H9 (cell line): ENCODE measurements at regions not wholly inside any gene's neighbourhood (a gene's known extent, or its start where the extent isn't known, plus 50 kb on each side); places are given as distances from the start of the nearest gene placed in this dataset.

Experiments used
- DNase-seq: peaks from one replicate; pipeline ENCODE4 v3.0.0-alpha.2; 2017
- H2AFZ ChIP-seq: one replicate; pipeline ENCODE4 v1.6.1; 2013; ENCODE audit warnings: mild to moderate bottlenecking, low read length, control low read depth, moderate library complexity
- H2AK5ac ChIP-seq: 2 replicates; pipeline ENCODE4 v1.6.1; 2013; ENCODE audit warnings: low read length, control low read depth, mixed read lengths; ENCODE audit not compliant: insufficient read length
- H2BK120ac ChIP-seq: one replicate; pipeline ENCODE4 v1.6.1; 2013; ENCODE audit warnings: low read depth, mild to moderate bottlenecking, low read length, control low read depth, inconsistent platforms; ENCODE audit not compliant: poor library complexity, severe bottlenecking
- H2BK12ac ChIP-seq: 2 replicates; pipeline ENCODE4 v1.6.1; 2013; ENCODE audit warnings: low read length, control low read depth, mixed read lengths, low read depth; ENCODE audit not compliant: insufficient read length
- H2BK15ac ChIP-seq: 2 replicates; pipeline ENCODE4 v1.6.1; 2013; ENCODE audit warnings: low read depth, low read length, control low read depth
- H2BK20ac ChIP-seq: one replicate; pipeline ENCODE4 v1.6.1; 2013; ENCODE audit warnings: low read depth, mild to moderate bottlenecking, low read length, control low read depth, inconsistent platforms; ENCODE audit not compliant: poor library complexity, severe bottlenecking
- H2BK5ac ChIP-seq: 2 replicates; pipeline ENCODE4 v1.6.1; 2013; ENCODE audit warnings: low read length, control low read depth, mixed read lengths; ENCODE audit not compliant: insufficient read length
- H3K14ac ChIP-seq: 2 replicates; pipeline ENCODE4 v1.6.1; 2013; ENCODE audit warnings: low read length, control low read depth; ENCODE audit not compliant: insufficient read depth
- H3K18ac ChIP-seq: 2 replicates; pipeline ENCODE4 v1.6.1; 2013; ENCODE audit warnings: low read depth, mild to moderate bottlenecking, mixed read lengths, low read length, control low read depth; ENCODE audit not compliant: insufficient read length
- H3K23ac ChIP-seq: 2 replicates; pipeline ENCODE4 v1.6.1; 2013; ENCODE audit warnings: low read length, control low read depth, mixed read lengths, low read depth; ENCODE audit not compliant: insufficient read length
- H3K23me2 ChIP-seq: 2 replicates; pipeline ENCODE4 v1.6.1; 2013; ENCODE audit warnings: low read depth, mild to moderate bottlenecking, mixed read lengths, low read length, control low read depth; ENCODE audit not compliant: insufficient read length, poor library complexity, severe bottlenecking
- H3K27ac ChIP-seq: 2 replicates; pipeline ENCODE4 v1.5.1; 2013; ENCODE audit warnings: low read length, control low read depth, mixed read lengths, low read depth; ENCODE audit not compliant: insufficient read length
- H3K27me3 ChIP-seq: 2 replicates; pipeline ENCODE4 v1.6.1; 2013; ENCODE audit warnings: low read length, control low read depth, inconsistent platforms; ENCODE audit not compliant: insufficient read depth
- H3K4ac ChIP-seq: 2 replicates; pipeline ENCODE4 v1.6.1; 2013; ENCODE audit warnings: low read depth, mild to moderate bottlenecking, control low read depth, inconsistent platforms, low read length, moderate library complexity
- H3K4me1 ChIP-seq: 2 replicates; pipeline ENCODE4 v1.6.1; 2013; ENCODE audit warnings: low read length, control low read depth, inconsistent platforms; ENCODE audit not compliant: insufficient read depth
- H3K4me2 ChIP-seq: 2 replicates; pipeline ENCODE4 v1.6.1; 2013; ENCODE audit warnings: low read length, control low read depth, mixed read lengths; ENCODE audit not compliant: insufficient read length, insufficient read depth
- H3K56ac ChIP-seq: 2 replicates; pipeline ENCODE4 v1.6.1; 2013; ENCODE audit warnings: low read depth, mild to moderate bottlenecking, mixed read lengths, low read length, control low read depth; ENCODE audit not compliant: insufficient read length
- H3K79me1 ChIP-seq: 2 replicates; pipeline ENCODE4 v1.6.1; 2013; ENCODE audit warnings: low read depth, mild to moderate bottlenecking, moderate library complexity, low read length, control low read depth, inconsistent platforms; ENCODE audit not compliant: insufficient read depth, poor library complexity, severe bottlenecking
- H3K79me2 ChIP-seq: 2 replicates; pipeline ENCODE4 v1.6.1; 2013; ENCODE audit warnings: low read length, control low read depth, inconsistent platforms; ENCODE audit not compliant: insufficient read depth
- H3K9ac ChIP-seq: 2 replicates; pipeline ENCODE4 v1.6.1; 2013; ENCODE audit warnings: low read length, control low read depth, mixed read lengths; ENCODE audit not compliant: insufficient read length; ENCODE audit errors: extremely low read depth
- H3K9me3 ChIP-seq: one replicate; pipeline ENCODE4 v1.6.1; 2013; ENCODE audit warnings: low read depth, low read length, inconsistent platforms; ENCODE audit not compliant: control insufficient read depth
- H3T11ph ChIP-seq: one replicate; pipeline ENCODE4 v1.6.1; 2013; ENCODE audit warnings: mild to moderate bottlenecking, low read length, control low read depth, inconsistent platforms
- H4K20me1 ChIP-seq: one replicate; pipeline ENCODE4 v1.6.1; 2013; ENCODE audit not compliant: control insufficient read depth, insufficient read length, insufficient read depth
- H4K5ac ChIP-seq: 2 replicates; pipeline ENCODE4 v1.6.1; 2013; ENCODE audit warnings: low read depth, mild to moderate bottlenecking, mixed read lengths, low read length, control low read depth; ENCODE audit not compliant: insufficient read length
- H4K8ac ChIP-seq: replicated peaks from 2 replicates; pipeline ENCODE4 v1.6.1; 2013; ENCODE audit warnings: low read length, control low read depth, mixed read lengths, low read depth; ENCODE audit not compliant: insufficient read length
- H4K91ac ChIP-seq: 2 replicates; pipeline ENCODE4 v1.6.1; 2013; ENCODE audit warnings: low read depth, mild to moderate bottlenecking, moderate library complexity, mixed read lengths, low read length, control low read depth; ENCODE audit not compliant: insufficient read length
- H3K27ac Mint-ChIP-seq, 3 experiments: 2 replicates in 2 of 3; 3 replicates in 1 of 3; pipeline ENCODE4 v1.8.0; 2020 to 2021; ENCODE audit warnings: mixed read lengths in 3 of 3, mild to moderate bottlenecking in 1 of 3, moderate library complexity in 1 of 3
- H3K27me3 Mint-ChIP-seq: 2 replicates; pipeline ENCODE4 v1.8.0; 2021; ENCODE audit warnings: low read depth, mild to moderate bottlenecking, moderate library complexity, mixed read lengths
- H3K36me3 Mint-ChIP-seq, 3 experiments: 2 replicates in 2 of 3; 3 replicates in 1 of 3; pipeline ENCODE4 v1.8.0; 2020 to 2021; ENCODE audit warnings: low read depth in 3 of 3, mixed read lengths in 3 of 3; ENCODE audit not compliant: insufficient read depth in 1 of 3
- H3K4me1 Mint-ChIP-seq, 2 experiments: 2 replicates each; pipeline ENCODE4 v1.8.0; 2020; ENCODE audit warnings: mixed read lengths in 2 of 2
- H3K4me3 Mint-ChIP-seq, 2 experiments: 2 replicates in 1 of 2; 3 replicates in 1 of 2; pipeline ENCODE4 v1.8.0; 2020 to 2021; ENCODE audit warnings: mild to moderate bottlenecking in 2 of 2, mixed read lengths in 2 of 2, moderate library complexity in 1 of 2
- H3K9me3 Mint-ChIP-seq, 2 experiments: 2 replicates in 1 of 2; 3 replicates in 1 of 2; pipeline ENCODE4 v1.8.0; 2020; ENCODE audit warnings: mild to moderate bottlenecking in 2 of 2, mixed read lengths in 2 of 2, moderate library complexity in 1 of 2
- WGBS: extraction: QIAGEN DNeasy Blood & Tissue Kit; methylation state at CpG from one replicate; pipeline ENCODE4 v1.1.7; 2013; ENCODE audit warnings: missing lambda C conversion rate, low lambda C conversion rate, mixed read lengths; ENCODE audit not compliant: insufficient read length; ENCODE audit errors: extremely low coverage; 5-methylcytosine and 5-hydroxymethylcytosine counted together
- TF ChIP-seq, protein P1 (sequence below): fragments of 200-600 bp; sonication (generic); conservative IDR thresholded peaks from 3 replicates; pipeline ENCODE4 v1.8.0; 2021; ENCODE audit warnings: antibody characterized with exemption, mild to moderate bottlenecking

DNA sequence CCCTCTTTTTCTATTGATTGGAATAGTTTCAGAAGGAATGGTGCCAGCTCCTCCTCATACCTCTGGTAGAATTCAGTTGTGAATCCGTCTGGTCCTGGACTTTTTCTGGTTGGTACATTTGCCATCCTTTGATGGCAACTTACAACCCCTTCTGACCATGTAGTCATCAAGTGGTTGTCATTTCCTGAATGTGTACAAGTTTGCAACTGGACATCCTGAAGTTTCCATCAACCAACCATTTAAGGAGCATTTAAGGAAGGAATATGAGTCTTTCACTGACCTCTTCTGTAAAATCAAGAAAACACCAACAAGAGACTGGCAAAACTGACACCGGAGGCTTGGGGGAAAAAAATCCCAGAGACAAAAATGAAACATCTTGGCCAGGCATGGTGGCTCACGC is 97.4 kb downstream of the RIN2 start:
- Histone ChIP-seq H3K4ac (no peak overlapping the region), H2BK20ac (no peak overlapping the region), H2BK120ac (no peak overlapping the region), H3K56ac (no peak overlapping the region), H3K79me1 (no peaks in the 10 kb centered on the region), H3K27ac (no peak overlapping the region), H3K4me2 (no peak overlapping the region), H3T11ph (no peak overlapping the region), H4K8ac (no peak overlapping the region), H2BK5ac (no peak overlapping the region), H3K27me3 (no peaks in the 10 kb centered on the region), H2AK5ac (no peak overlapping the region), H3K9me3 (no peaks in the 10 kb centered on the region), H2BK12ac (no peak overlapping the region), H3K14ac (no peak overlapping the region), H4K5ac (no peak overlapping the region), H3K18ac (no peak overlapping the region), H3K4me1 (peaks cover under 1% of the 10 kb centered on the region; the same call in 1 of the 2 replicates), H4K91ac (no peak overlapping the region), H3K23me2 (no peaks in the 10 kb centered on the region), H3K79me2 (no peaks in the 10 kb centered on the region), H3K9ac (no peak overlapping the region), H2BK15ac (no peak overlapping the region), H2AFZ (no peak overlapping the region), H4K20me1 (no peaks in the 10 kb centered on the region), H3K23ac (no peak overlapping the region)
- Mint-ChIP-seq H3K4me1 (peaks cover 2 to 3% of the 10 kb centered on the region in 2 experiments; a peak in 2 of 4 replicates), H3K4me3 (no peak overlapping the region), H3K36me3 (0 out of 7 replicates have a peak, but pooled peaks cover 0 to 1% (median 0%) of the 10 kb centered on the region in 3 experiments), H3K27ac (no peak overlapping the region), H3K9me3 (peaks cover 0 to 5% of the 10 kb centered on the region in 2 experiments; a peak in 1 of 5 replicates), H3K27me3 (peaks cover 2% of the 10 kb centered on the region)
- WGBS: no CpG with 5 or more reads among the region's 3 CpGs
- DNase-seq: no peak
- TF ChIP-seq, protein P1, sequence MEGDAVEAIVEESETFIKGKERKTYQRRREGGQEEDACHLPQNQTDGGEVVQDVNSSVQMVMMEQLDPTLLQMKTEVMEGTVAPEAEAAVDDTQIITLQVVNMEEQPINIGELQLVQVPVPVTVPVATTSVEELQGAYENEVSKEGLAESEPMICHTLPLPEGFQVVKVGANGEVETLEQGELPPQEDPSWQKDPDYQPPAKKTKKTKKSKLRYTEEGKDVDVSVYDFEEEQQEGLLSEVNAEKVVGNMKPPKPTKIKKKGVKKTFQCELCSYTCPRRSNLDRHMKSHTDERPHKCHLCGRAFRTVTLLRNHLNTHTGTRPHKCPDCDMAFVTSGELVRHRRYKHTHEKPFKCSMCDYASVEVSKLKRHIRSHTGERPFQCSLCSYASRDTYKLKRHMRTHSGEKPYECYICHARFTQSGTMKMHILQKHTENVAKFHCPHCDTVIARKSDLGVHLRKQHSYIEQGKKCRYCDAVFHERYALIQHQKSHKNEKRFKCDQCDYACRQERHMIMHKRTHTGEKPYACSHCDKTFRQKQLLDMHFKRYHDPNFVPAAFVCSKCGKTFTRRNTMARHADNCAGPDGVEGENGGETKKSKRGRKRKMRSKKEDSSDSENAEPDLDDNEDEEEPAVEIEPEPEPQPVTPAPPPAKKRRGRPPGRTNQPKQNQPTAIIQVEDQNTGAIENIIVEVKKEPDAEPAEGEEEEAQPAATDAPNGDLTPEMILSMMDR: no peak
